DMS114 treated with DMSO at 0.1 percent for 48 hours (cell line): ENCODE measurements at regions not wholly inside any gene's neighbourhood (a gene's known extent, or its start where the extent isn't known, plus 50 kb on each side); places are given as distances from the start of the nearest gene placed in this dataset.

ENCODE experiments used
- DNase-seq: peaks from one replicate; lab custom pipeline; 2025; ENCODE audit not compliant: unreplicated experiment; lab: John Stamatoyannopoulos, UW

GRCh38 chr11:103530257-103530656 lies 421.0 kb downstream of the DYNC2H1 start:
- no peak for DNase-seq

- no peak for DNase-seq
Measured at GRCh38 chr11:103532133-103532788, 423.0 kb downstream of the DYNC2H1 start.

- DNase-seq = no peak
Measured at GRCh38 chr11:103534191-103534590, 425.0 kb downstream of the DYNC2H1 start.

GRCh38 chr11:103534959-103535358 lies 425.7 kb downstream of the DYNC2H1 start:
- no peak for DNase-seq

- no peak for DNase-seq
Measured at GRCh38 chr11:103536335-103536722, 427.1 kb downstream of the DYNC2H1 start.

- no peak for DNase-seq
Measured at GRCh38 chr11:103537904-103538502, 428.8 kb downstream of the DYNC2H1 start.

GRCh38 chr11:103539166-103539565 lies 429.9 kb downstream of the DYNC2H1 start:
- DNase-seq = no peak

GRCh38 chr11:103541186-103541795 lies 432.1 kb downstream of the DYNC2H1 start:
- DNase-seq = no peak

- DNase-seq = no peak
Measured at GRCh38 chr11:103542851-103543250, 433.6 kb downstream of the DYNC2H1 start.

GRCh38 chr11:103543456-103543855 lies 434.2 kb downstream of the DYNC2H1 start:
- no peak for DNase-seq

GRCh38 chr11:103544874-103545273 lies 435.6 kb downstream of the DYNC2H1 start:
- DNase-seq = no peak

GRCh38 chr11:103545551-103545950 lies 436.3 kb downstream of the DYNC2H1 start:
- DNase-seq = no peak

- no peak for DNase-seq
Measured at GRCh38 chr11:103546236-103546635, 437.0 kb downstream of the DYNC2H1 start.

- DNase-seq = no peak
Measured at GRCh38 chr11:103547024-103547423, 437.8 kb downstream of the DYNC2H1 start.

- DNase-seq = no peak
Measured at GRCh38 chr11:103547691-103548090, 438.5 kb downstream of the DYNC2H1 start.

- no peak for DNase-seq
Measured at GRCh38 chr11:103548838-103549237, 439.6 kb downstream of the DYNC2H1 start.

GRCh38 chr11:103550811-103551210 lies 441.6 kb downstream of the DYNC2H1 start:
- no peak for DNase-seq

GRCh38 chr11:103552086-103552485 lies 442.9 kb downstream of the DYNC2H1 start:
- no peak for DNase-seq

GRCh38 chr11:103556171-103556570 lies 446.9 kb downstream of the DYNC2H1 start:
- DNase-seq = no peak

- DNase-seq = no peak
Measured at GRCh38 chr11:103566116-103566515, 456.9 kb downstream of the DYNC2H1 start.

- DNase-seq = no peak
Measured at GRCh38 chr11:103581760-103582159, 454.7 kb upstream of the DDI1 start.

- no peak for DNase-seq
Measured at GRCh38 chr11:103582351-103582909, 454.0 kb upstream of the DDI1 start.
